Right hindlimb (tissue), 1 donor: ENCODE measurements at regions not wholly inside any gene's neighbourhood (a gene's known extent, or its start where the extent isn't known, plus 50 kb on each side); places are given as distances from the start of the nearest gene placed in this dataset.

Experiments
- DNase-seq: peaks from one replicate; pipeline ENCODE4 v3.0.0-alpha.2; 2018

DNA sequence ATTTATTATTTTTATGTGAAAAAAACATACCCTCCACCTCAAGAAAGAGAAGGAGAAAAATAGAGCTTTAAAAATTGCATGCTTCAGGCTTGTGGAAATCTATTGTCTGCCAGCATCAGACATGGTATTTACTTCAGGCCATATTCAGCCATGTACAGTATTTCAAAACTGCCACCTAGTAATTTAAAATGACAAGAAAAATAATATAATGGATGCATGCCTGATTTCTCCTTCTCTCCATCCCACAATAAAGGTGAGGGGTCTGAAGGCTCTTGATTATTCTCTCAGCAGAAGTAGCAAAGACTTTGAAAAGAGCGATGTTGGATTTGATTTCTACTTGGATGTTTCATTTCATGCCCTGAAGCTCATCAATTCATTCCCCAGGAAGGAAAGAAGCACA is 250.7 kb downstream of the TBC1D4 start:
- DNase-seq: no peak

- no peak for DNase-seq
Measured at GRCh38 chr13:75226733-75227435, 255.1 kb downstream of the TBC1D4 start.

DNA sequence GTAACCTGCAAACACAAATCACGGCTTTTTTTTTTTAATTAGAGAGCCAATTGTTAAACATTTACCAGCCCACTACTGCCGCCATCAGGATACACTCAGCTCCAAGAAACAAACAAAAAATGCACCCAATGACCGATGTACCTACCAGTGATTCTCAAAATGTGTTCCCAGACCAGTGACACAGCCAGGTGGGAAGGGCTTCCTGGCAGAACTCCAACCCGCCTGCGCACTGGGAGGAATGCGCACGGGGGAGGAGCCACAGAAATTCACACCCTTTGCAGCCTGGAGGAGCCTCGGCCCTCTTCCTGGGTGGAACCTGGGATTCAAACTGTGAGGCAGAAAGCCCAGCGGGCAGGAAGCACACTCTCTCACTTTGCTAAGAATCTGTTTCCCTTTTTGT is 255.9 kb downstream of the TBC1D4 start:
- peak; percentile 56 for DNase-seq

DNA sequence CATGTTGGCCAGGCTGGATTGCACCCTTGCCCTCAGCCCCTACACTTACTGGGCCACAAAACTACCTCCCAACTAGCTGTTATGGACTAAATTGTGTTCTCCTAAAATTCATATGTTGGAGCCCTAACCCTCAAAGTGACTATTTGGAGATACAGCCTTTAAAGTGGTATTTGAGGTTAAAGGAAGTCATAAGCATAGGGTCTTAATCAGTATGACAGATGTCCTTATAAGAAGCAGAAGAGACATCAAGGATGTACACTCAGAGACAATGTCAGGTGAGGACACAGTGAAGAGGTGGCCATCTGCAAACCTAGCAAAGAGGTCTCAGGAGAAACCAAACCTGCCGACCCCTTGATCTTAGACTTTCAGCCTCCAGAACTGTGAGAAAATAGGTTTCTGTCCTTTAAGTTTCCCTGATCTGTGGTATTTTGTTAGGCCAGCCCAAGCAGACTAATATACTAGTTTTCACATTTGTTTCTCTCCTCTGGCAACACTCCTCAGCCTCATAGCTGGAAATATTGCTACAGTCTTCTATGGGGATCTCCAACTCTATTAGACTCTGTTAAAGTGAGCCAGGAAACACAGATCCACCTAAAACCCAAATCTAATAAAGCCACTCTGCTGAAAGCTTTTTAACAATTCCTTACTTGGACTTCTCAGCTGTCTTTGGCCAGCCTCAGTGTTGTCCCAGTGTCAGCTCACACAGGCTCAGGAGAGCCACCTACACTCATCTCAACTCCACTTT is 256.5 kb downstream of the TBC1D4 start:
- DNase-seq: no peak

GRCh38 chr13:75224053-75224742 is 257.8 kb downstream of the TBC1D4 start:
- DNase-seq: peak; percentile 80

DNA sequence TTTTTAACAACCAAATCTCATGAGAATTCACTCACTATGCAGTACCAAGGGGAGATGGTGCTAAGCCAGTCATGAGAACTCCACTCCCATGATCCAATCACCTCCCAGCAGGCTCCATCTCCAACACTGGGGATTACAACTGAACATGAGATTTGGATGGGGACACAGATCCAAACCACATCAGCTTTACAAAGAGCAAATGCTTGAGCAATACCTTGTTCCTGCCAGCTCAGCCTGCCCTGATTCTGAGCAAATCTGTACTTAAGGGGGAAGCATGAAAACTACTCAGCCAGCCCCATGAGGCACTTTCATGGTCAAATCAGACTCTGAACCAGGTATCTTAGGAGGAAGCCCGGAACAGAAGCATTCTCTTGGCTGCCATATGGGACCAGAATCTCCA is 259.9 kb downstream of the TBC1D4 start:
- DNase-seq: no peak

DNA sequence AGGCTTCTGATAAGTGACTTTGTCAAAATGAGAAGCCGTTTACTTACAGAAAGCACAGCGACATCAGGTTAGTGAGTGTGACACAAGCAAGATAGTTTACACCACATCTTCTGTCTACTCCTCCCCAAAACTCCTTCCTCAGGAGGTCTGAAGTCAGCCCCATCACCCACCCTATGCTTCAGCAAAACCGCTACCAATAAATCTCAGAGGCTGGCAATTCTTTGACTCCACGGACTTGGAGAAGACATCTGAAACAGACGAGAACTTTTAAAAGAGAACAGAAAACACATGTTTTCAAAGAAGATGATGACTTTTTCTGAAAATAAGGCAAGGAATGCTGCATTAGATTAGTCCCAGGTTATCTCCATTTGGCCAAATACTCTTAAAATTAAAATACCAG is 261.1 kb downstream of the TBC1D4 start:
- no peak for DNase-seq

- no peak for DNase-seq
Measured at GRCh38 chr13:75220238-75220542, 261.8 kb downstream of the TBC1D4 start.

- DNase-seq: peak; percentile 92
Measured at GRCh38 chr13:75219479-75220237, 262.3 kb downstream of the TBC1D4 start.

- no peak for DNase-seq
Measured at GRCh38 chr13:75217949-75218348, 264.0 kb downstream of the TBC1D4 start.

GRCh38 chr13:75216038-75216437 is 265.9 kb downstream of the TBC1D4 start:
- DNase-seq: no peak

GRCh38 chr13:75214846-75215245 is 267.1 kb downstream of the TBC1D4 start:
- no peak for DNase-seq

GRCh38 chr13:75202981-75203380 is 279.0 kb downstream of the TBC1D4 start:
- DNase-seq: no peak

DNA sequence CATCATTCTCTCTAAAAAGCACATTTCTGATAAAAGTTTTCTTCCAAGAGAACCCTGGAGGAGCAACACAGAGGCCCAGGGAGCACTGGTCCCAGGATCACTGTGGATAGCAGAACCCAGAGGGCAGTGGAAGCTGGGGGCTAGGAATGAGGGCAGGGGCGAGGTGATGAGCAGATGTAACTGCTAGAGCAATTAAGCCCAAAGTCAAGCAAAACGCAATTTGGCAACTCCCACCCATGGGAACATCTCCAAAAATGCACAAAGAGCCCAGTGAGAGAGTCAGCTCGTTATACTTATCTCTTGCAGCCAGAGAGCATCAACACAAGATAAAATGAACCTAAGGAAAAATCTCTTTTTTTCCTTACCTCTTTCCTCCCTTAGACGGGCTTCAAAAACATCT is 284.2 kb downstream of the TBC1D4 start:
- DNase-seq: no peak

GRCh38 chr13:75196147-75196837 is 285.7 kb downstream of the TBC1D4 start:
- DNase-seq: no peak

DNA sequence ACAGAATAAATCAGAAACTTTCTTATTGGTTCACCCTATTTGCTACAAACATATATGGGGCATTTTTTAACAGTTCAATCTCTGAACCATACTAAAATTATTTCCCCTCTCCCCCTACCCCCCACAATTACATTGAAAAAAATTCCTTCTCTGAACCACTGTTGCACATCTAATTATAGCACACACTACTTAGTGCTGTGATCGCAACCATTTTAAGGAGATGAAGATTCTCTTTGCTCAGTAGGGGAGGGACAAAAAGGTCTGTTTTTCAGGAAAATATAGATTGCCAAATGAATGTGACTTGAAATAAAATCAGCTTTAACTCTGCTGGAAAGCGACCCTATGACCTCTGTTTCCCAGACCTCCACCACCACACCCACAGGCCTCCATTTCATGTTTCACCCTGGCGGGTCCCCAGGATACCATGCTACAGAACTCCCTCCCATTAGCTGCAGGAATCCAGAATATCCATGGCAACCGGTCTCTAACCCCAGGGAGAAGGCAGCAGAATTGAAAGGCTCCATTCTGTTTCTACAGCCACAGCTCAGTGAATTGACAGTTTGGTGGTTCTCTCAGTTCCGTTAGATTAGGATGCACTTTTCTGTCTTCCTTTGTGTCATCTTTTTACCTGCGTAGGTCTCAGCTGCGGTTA is 286.3 kb downstream of the TBC1D4 start:
- peak; percentile 57 for DNase-seq

GRCh38 chr13:75194717-75195462 is 287.1 kb downstream of the TBC1D4 start:
- peak; percentile 37 for DNase-seq

DNA sequence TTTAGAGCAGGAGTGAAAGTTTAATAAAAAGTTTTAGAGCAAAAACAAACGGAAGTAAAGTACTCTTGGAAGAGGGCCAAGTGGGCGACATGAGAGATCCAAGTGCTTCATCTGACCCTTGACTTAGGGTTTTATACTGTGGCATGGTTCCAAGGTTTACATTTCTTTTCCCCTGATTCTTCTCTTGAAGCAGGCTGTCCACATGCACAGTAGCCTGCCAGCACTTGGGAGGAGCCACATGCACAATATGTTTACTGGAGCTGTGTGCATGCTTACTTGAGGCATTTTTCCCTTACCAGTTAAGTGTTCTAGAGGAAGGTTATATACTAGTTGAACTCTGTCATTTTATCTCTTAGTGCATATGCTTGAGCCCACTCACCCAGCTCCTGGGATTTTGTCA is 295.6 kb downstream of the TBC1D4 start:
- no peak for DNase-seq

DNA sequence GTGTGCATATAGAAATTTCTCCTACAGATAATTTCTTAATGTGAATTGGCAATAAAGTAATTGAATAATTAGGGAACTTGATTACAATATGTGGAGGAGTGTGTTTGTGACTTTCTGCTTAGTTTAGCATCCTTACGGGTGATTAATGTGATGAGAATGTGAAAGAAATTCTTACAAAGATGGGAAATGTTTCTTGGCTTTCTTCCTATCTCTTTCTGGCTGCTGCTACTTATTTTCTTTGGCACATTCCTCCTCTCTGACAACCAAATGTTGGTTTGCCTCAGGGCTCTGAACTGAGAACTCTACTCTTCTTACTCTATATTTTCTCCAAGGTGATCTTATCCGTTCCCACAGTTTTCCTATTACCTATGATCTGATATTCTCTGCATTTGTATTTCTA is 300.1 kb downstream of the TBC1D4 start:
- no peak for DNase-seq

- no peak for DNase-seq
Measured at GRCh38 chr13:75180805-75181455, 301.0 kb downstream of the TBC1D4 start.

DNA sequence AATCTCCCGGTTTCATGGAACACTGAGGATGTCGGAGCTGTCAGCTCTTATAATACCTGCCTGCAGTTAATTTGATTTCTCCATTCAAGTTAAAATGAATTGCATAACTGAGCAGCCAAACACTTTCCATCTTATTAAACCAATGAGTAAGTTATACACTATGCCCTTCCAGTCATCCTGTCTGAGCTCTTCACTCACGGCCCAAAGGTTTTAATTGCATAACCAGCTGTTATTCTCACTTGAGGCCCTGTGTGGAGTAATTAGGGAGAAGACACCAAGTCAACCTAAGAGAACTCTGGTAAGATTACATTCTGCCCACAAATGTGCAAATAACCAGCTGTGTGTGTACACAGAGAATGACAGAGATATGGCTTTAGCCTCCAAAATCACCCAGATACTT is 303.5 kb downstream of the TBC1D4 start:
- DNase-seq: no peak
